ENCODE measurements at regions not wholly inside any gene's neighbourhood (a gene's known extent, or its start where the extent isn't known, plus 50 kb on each side); places are given as distances from the start of the nearest gene placed in this dataset.

DNA sequence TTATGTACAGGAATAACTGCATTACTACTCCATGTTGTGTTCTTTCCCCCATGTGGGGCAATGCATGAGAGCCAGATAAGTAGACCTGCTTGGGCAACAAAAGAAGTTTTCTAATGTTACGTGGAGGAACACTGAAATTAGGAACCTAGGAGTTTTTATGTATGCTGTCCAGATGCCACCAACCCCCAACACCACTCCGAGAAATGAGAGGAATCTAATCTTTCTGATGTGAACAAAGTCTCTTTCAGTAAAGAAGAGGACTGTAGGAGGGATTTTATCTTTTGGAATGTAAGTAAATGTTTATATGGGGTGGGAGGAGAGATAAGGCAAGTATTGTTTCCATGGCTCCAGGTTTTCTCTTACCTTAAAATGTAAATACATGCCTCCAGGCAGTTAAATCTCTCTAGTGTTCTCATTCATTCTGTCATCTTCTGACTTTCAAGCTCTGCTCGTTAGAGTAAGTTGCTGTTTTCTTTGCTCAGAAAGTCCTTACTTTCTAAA is 820.6 kb downstream of the PCDH17 start:
- Histone ChIP-seq H3K27ac (no peak overlapping the region), H3K27me3 (no peaks in the 10 kb centered on the region), H3K9me3 (no peaks in the 10 kb centered on the region), H3K4me3 (no peak overlapping the region), H3K36me3 (replicated peaks in 1 of 2; ENCODE audit: insufficient read depth in 1 of 2, low read depth in 2 of 2) (no peaks in the 10 kb centered on the region), H3K4me1 (no peaks in the 10 kb centered on the region)
- intact Hi-C loops (cut with DNase I): no loop called here
- ATAC-seq (no peak), DNase-seq (no peak)
- 18 to 22% methylated on average over 3 of the region's 3 CpGs for WGBS, 2 donors
- TF ChIP-seq, protein P1, sequence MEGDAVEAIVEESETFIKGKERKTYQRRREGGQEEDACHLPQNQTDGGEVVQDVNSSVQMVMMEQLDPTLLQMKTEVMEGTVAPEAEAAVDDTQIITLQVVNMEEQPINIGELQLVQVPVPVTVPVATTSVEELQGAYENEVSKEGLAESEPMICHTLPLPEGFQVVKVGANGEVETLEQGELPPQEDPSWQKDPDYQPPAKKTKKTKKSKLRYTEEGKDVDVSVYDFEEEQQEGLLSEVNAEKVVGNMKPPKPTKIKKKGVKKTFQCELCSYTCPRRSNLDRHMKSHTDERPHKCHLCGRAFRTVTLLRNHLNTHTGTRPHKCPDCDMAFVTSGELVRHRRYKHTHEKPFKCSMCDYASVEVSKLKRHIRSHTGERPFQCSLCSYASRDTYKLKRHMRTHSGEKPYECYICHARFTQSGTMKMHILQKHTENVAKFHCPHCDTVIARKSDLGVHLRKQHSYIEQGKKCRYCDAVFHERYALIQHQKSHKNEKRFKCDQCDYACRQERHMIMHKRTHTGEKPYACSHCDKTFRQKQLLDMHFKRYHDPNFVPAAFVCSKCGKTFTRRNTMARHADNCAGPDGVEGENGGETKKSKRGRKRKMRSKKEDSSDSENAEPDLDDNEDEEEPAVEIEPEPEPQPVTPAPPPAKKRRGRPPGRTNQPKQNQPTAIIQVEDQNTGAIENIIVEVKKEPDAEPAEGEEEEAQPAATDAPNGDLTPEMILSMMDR (IDR thresholded peaks at IDR 0.05): no peak
- TF ChIP-seq POLR2A (IDR thresholded peaks at IDR 0.05): no peak

DNA sequence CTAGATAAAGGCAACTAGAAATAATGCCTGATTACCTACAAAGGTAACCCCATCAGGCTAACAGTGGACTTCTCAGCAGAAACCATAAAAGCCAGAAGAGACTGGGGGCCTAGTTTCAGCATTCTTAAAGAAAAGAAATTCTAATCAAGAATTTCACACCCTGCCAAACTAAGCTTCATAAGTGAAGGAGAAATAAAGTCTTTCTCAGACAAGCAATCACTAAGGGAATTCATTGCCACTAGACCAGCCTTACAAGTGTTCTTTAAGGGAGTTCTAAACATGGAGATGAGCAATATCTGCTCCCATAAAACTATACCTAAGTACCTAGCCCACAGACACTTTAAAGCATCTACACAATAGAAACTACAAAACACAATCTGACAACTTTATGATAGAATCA is 823.5 kb downstream of the PCDH17 start:
- TF ChIP-seq POLR2A (IDR thresholded peaks at IDR 0.05): no peak
- TF ChIP-seq, protein P1 (IDR thresholded peaks at IDR 0.05): no peak
- DNase-seq (no peak), ATAC-seq (no peak)
- no peak overlapping the region for H3K4me3 ChIP-seq
- H3K9me3 ChIP-seq: no peaks in the 10 kb centered on the region
- no peaks in the 10 kb centered on the region for H3K36me3 ChIP-seq (replicated peaks in 1 of 2; ENCODE audit: insufficient read depth in 1 of 2, low read depth in 2 of 2)
- no peaks in the 10 kb centered on the region for H3K4me1 ChIP-seq
- no peak overlapping the region for H3K27ac ChIP-seq
- H3K27me3 ChIP-seq: no peaks in the 10 kb centered on the region
- intact Hi-C loops (cut with DNase I): no loop called here

DNA sequence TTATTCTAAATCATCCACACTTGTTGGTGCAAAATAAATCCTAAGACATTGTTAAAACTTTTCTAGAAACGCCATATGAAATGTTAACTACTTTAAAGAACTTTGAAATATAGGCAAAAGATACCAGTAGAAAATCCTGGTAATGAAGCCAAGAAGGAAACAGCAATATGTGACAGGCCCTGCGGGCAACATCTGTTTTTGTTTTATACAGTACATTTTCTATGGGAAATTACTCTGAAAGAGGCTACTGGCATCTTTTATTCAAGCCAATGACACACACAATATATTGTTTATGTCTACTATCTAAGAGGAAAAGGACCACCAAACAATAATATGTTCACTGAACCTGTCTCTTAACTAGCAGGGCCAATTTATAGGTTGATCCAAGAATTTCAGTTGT is 829.7 kb downstream of the PCDH17 start:
- no peak for DNase-seq
- ATAC-seq: no peak
- H3K36me3 ChIP-seq (replicated peaks in 1 of 2; ENCODE audit: insufficient read depth in 1 of 2, low read depth in 2 of 2): no peaks in the 10 kb centered on the region
- no peak overlapping the region for H3K4me3 ChIP-seq
- H3K27me3 ChIP-seq: no peaks in the 10 kb centered on the region
- H3K4me1 ChIP-seq: no peaks in the 10 kb centered on the region
- no peaks in the 10 kb centered on the region for H3K9me3 ChIP-seq
- intact Hi-C loops (cut with DNase I): no loop called here
- TF ChIP-seq POLR2A (IDR thresholded peaks at IDR 0.05): no peak
- TF ChIP-seq, protein P1 (IDR thresholded peaks at IDR 0.05): no peak
- no peak overlapping the region for H3K27ac ChIP-seq
- WGBS, 2 donors: 71 to 76% methylated on average over 2 of the region's 2 CpGs

DNA sequence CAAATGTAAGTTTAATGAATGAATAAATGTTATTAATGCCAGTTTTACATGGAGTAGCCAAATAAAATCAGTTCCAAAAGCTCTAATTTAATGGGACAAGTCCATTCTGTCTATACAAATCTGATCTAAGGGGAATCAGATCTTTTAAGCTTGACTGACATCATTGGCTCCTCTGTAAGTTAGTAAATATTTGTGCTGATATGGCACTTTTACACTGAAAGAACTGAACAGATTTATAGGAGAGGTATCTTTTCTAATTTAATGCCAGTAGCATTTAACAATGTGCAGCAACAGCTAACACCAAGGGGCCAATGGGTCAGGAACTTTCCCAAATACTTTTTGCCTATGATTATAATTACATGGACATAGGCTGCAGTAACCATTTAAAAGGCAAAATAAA is 832.3 kb downstream of the PCDH17 start:
- no peak for DNase-seq
- no peaks in the 10 kb centered on the region for H3K27me3 ChIP-seq
- TF ChIP-seq, protein P1 (IDR thresholded peaks at IDR 0.05): no peak
- no peak for TF ChIP-seq POLR2A (IDR thresholded peaks at IDR 0.05)
- intact Hi-C loops (cut with DNase I): no loop called here
- H3K36me3 ChIP-seq (replicated peaks in 1 of 2; ENCODE audit: insufficient read depth in 1 of 2, low read depth in 2 of 2): no peaks in the 10 kb centered on the region
- no peaks in the 10 kb centered on the region for H3K9me3 ChIP-seq
- ATAC-seq: no peak
- no peak overlapping the region for H3K4me3 ChIP-seq
- no peaks in the 10 kb centered on the region for H3K4me1 ChIP-seq
- no peak overlapping the region for H3K27ac ChIP-seq

DNA sequence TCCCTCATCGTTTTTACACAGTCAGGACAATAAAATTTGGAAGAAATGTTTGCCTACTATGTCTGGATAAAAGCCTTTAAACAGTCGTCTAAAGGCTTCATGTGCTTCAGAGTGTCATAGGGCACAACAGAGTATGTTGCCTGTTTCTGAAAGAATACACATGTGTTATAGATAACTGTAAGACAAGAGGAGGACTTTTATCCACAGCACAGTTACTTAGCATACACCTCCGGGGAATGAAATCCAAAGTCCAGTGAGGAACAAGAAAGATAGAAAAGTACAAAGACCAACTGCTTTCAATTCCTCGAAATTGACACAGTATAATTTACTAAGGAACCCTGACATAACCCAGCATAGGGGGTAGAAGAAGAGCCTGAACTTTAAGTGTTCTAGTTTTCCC is 835.6 kb downstream of the PCDH17 start:
- H3K4me1 ChIP-seq: no peaks in the 10 kb centered on the region
- WGBS, 2 donors: 43 to 52% methylated on average over 4 of the region's 4 CpGs

More for the DNA sequence above, 835.6 kb downstream of the PCDH17 start:
- Histone ChIP-seq H3K27me3 (no peaks in the 10 kb centered on the region), H3K9me3 (no peaks in the 10 kb centered on the region), H3K4me3 (no peak overlapping the region), H3K27ac (no peak overlapping the region), H3K36me3 (replicated peaks in 1 of 2; ENCODE audit: insufficient read depth in 1 of 2, low read depth in 2 of 2) (no peaks in the 10 kb centered on the region)
- intact Hi-C loops (cut with DNase I): no loop called here
- no peak for DNase-seq
- TF ChIP-seq, protein P1 (IDR thresholded peaks at IDR 0.05): no peak
- ATAC-seq: no peak
